GM23338 (cell line): ENCODE measurements at regions not wholly inside any gene's neighbourhood (a gene's known extent, or its start where the extent isn't known, plus 50 kb on each side); places are given as distances from the start of the nearest gene placed in this dataset.

Source experiments
- ATAC-seq: fragments of 200-7000 bp; cut with Tn5 transposase; 3 replicates; pipeline ENCODE4 v1.9.1; 2020
- DNase-seq: peaks from one replicate; pipeline ENCODE4 v3.0.0-alpha.2; 2015; ENCODE audit warnings: low spot score
- H2AFZ ChIP-seq: fragments of 200-600 bp; sonication (generic); 2 replicates; pipeline ENCODE4 v1.8.0; 2016; ENCODE audit warnings: antibody characterized with exemption, mild to moderate bottlenecking, moderate library complexity
- H3F3A ChIP-seq: fragments of 200-600 bp; sonication (generic); replicated peaks from 2 replicates; pipeline ENCODE4 v1.8.0; 2017; ENCODE audit warnings: antibody characterized with exemption, mixed run types, low read depth
- H3K27ac ChIP-seq: fragments of 200-600 bp; sonication (generic); 2 replicates; pipeline ENCODE4 v1.6.1; 2016; ENCODE audit warnings: low read depth
- H3K27me3 ChIP-seq: fragments of 200-600 bp; sonication (generic); 2 replicates; pipeline ENCODE4 v1.8.0; 2016; ENCODE audit warnings: mild to moderate bottlenecking, mixed run types, moderate library complexity; ENCODE audit not compliant: insufficient read depth
- H3K36me3 ChIP-seq: fragments of 200-600 bp; sonication (generic); 2 replicates; pipeline ENCODE4 v1.8.0; 2016; ENCODE audit warnings: mild to moderate bottlenecking; ENCODE audit not compliant: insufficient read depth
- H3K4me1 ChIP-seq: fragments of 200-600 bp; sonication (generic); 2 replicates; pipeline ENCODE4 v1.8.0; 2016; ENCODE audit warnings: mild to moderate bottlenecking, moderate library complexity; ENCODE audit not compliant: insufficient read depth
- H3K4me2 ChIP-seq: fragments of 200-600 bp; sonication (generic); 2 replicates; pipeline ENCODE4 v1.7.1; 2017; ENCODE audit warnings: mixed run types
- H3K4me3 ChIP-seq: fragments of 200-600 bp; sonication (generic); 2 replicates; pipeline ENCODE4 v1.6.1; 2016; ENCODE audit warnings: mixed run types
- H3K79me2 ChIP-seq: fragments of 200-600 bp; sonication (generic); replicated peaks from 2 replicates; pipeline ENCODE4 v1.8.0; 2017; ENCODE audit warnings: mild to moderate bottlenecking; ENCODE audit not compliant: insufficient read depth
- H3K9me2 ChIP-seq: fragments of 200-600 bp; sonication (generic); 2 replicates; pipeline ENCODE4 v1.8.0; 2017; ENCODE audit not compliant: insufficient read depth
- H4K20me1 ChIP-seq: fragments of 200-600 bp; sonication (generic); replicated peaks from 2 replicates; pipeline ENCODE4 v1.8.0; 2017; ENCODE audit warnings: mild to moderate bottlenecking; ENCODE audit not compliant: insufficient read depth
- H3K27ac Mint-ChIP-seq: 2 replicates; pipeline ENCODE4 v1.8.0; 2020; ENCODE audit warnings: inconsistent platforms, mild to moderate bottlenecking, moderate library complexity, mixed read lengths
- H3K27me3 Mint-ChIP-seq: 3 replicates; pipeline ENCODE4 v1.8.0; 2022; ENCODE audit warnings: low read depth, mild to moderate bottlenecking, moderate library complexity, mixed read lengths, inconsistent platforms; ENCODE audit not compliant: insufficient read depth, poor library complexity
- H3K36me3 Mint-ChIP-seq: 3 replicates; pipeline ENCODE4 v1.8.0; 2021; ENCODE audit warnings: low read depth, mild to moderate bottlenecking, inconsistent platforms, moderate library complexity, mixed read lengths
- H3K4me1 Mint-ChIP-seq: 3 replicates; pipeline ENCODE4 v1.8.0; 2020; ENCODE audit warnings: mild to moderate bottlenecking, inconsistent platforms, mixed read lengths
- H3K4me3 Mint-ChIP-seq: 3 replicates; pipeline ENCODE4 v1.8.0; 2021; ENCODE audit warnings: moderate library complexity, mild to moderate bottlenecking, inconsistent platforms, mixed read lengths
- H3K9me3 Mint-ChIP-seq: 3 replicates; pipeline ENCODE4 v1.8.0; 2020; ENCODE audit warnings: moderate library complexity, mild to moderate bottlenecking, inconsistent platforms, mixed read lengths
- CREB1 ChIP-seq: fragments of 250-450 bp; sonication (Bioruptor Pico); IDR thresholded peaks from 2 replicates; pipeline ENCODE4 v1.5.0; 2020; ENCODE audit warnings: low read depth, mild to moderate bottlenecking, moderate library complexity
- EZH2 ChIP-seq: fragments of 200-600 bp; sonication (generic); IDR thresholded peaks from one replicate; pipeline ENCODE4 v1.8.0; 2017; ENCODE audit warnings: antibody characterized with exemption, mild to moderate bottlenecking, low read depth; ENCODE audit not compliant: unreplicated experiment
- EZH2phosphoT487 ChIP-seq: fragments of 200-600 bp; sonication (generic); IDR thresholded peaks from one replicate; pipeline ENCODE4 v1.8.1; 2018; ENCODE audit warnings: antibody characterized with exemption; ENCODE audit not compliant: unreplicated experiment
- JUNB ChIP-seq: IDR thresholded peaks from one replicate; pipeline ENCODE4 v1.6.1; 2016; ENCODE audit warnings: antibody characterized with exemption; ENCODE audit not compliant: unreplicated experiment
- NANOG ChIP-seq: IDR thresholded peaks from 2 replicates; pipeline ENCODE4 v1.6.1; 2016; ENCODE audit warnings: antibody characterized with exemption, borderline replicate concordance
- POLR2AphosphoS5 ChIP-seq: IDR thresholded peaks from 2 replicates; pipeline ENCODE4 v1.6.1; 2016; ENCODE audit warnings: antibody characterized with exemption, low read depth
- REST ChIP-seq: IDR thresholded peaks from one replicate; pipeline ENCODE4 v1.6.1; 2018; ENCODE audit warnings: antibody characterized with exemption; ENCODE audit not compliant: unreplicated experiment
- STAT1 ChIP-seq: IDR thresholded peaks from one replicate; pipeline ENCODE4 v1.6.1; 2016; ENCODE audit warnings: antibody characterized with exemption; ENCODE audit not compliant: unreplicated experiment
- ZNF114 ChIP-seq: fragments of 250-450 bp; sonication (Bioruptor Pico); IDR thresholded peaks from 2 replicates; pipeline ENCODE4 v1.5.0; 2020; ENCODE audit warnings: mild to moderate bottlenecking, moderate library complexity
- ZNF331 ChIP-seq: fragments of 250-450 bp; sonication (Bioruptor Pico); IDR thresholded peaks from 2 replicates; pipeline ENCODE4 v1.5.0; 2020; ENCODE audit warnings: low read depth, mild to moderate bottlenecking, moderate library complexity
- ZNF462 ChIP-seq: fragments of 250-450 bp; sonication (Bioruptor Pico); IDR thresholded peaks from 2 replicates; pipeline ENCODE4 v1.5.0; 2020; ENCODE audit warnings: mild to moderate bottlenecking, moderate library complexity
- TF ChIP-seq, protein P1 (sequence below), 2 experiments: fragments of 200-600 bp in 1 of 2; sonication (generic) in 1 of 2; conservative IDR thresholded peaks; 2 replicates each; pipeline versions ENCODE4 v1.5.1 to v1.6.1; 2016 to 2017; ENCODE audit warnings: antibody characterized with exemption in 2 of 2, low read depth in 2 of 2, mild to moderate bottlenecking in 2 of 2, moderate library complexity in 1 of 2
- TF ChIP-seq, protein P2 (sequence below): IDR thresholded peaks from 2 replicates; pipeline ENCODE4 v1.6.1; 2016; ENCODE audit warnings: antibody characterized with exemption

- Histone ChIP-seq H3K27me3 (no peaks in the 10 kb centered on the region), H4K20me1 (no peaks in the 10 kb centered on the region), H3K4me3 (no peak overlapping the region), H3K27ac (no peak overlapping the region), H3K9me2 (peaks cover 4% of the 10 kb centered on the region; the same call in 1 of the 2 replicates), H3F3A (no peaks in the 10 kb centered on the region), H3K4me2 (no peak overlapping the region), H3K36me3 (no peaks in the 10 kb centered on the region), H3K79me2 (no peaks in the 10 kb centered on the region), H2AFZ (no peak overlapping the region), H3K4me1 (peaks cover 11% of the 10 kb centered on the region)
- Mint-ChIP-seq H3K27ac (no peak overlapping the region), H3K9me3 (no peaks in the 10 kb centered on the region), H3K4me1 (peaks cover 29% of the 10 kb centered on the region), H3K36me3 (no peaks in the 10 kb centered on the region), H3K27me3 (peaks cover 11% of the 10 kb centered on the region), H3K4me3 (no peak overlapping the region)
- TF ChIP-seq ZNF331 (CRISPR knock-in tag) (no peak), EZH2phosphoT487 (no peak), REST (no peak), ZNF114 (CRISPR knock-in tag) (no peak), ZNF462 (CRISPR knock-in tag) (no peak), NANOG (no peak), JUNB (no peak), STAT1 (no peak), POLR2AphosphoS5 (no peak), CREB1 (CRISPR knock-in tag) (no peak), EZH2 (no peak)
- TF ChIP-seq, protein P1, sequence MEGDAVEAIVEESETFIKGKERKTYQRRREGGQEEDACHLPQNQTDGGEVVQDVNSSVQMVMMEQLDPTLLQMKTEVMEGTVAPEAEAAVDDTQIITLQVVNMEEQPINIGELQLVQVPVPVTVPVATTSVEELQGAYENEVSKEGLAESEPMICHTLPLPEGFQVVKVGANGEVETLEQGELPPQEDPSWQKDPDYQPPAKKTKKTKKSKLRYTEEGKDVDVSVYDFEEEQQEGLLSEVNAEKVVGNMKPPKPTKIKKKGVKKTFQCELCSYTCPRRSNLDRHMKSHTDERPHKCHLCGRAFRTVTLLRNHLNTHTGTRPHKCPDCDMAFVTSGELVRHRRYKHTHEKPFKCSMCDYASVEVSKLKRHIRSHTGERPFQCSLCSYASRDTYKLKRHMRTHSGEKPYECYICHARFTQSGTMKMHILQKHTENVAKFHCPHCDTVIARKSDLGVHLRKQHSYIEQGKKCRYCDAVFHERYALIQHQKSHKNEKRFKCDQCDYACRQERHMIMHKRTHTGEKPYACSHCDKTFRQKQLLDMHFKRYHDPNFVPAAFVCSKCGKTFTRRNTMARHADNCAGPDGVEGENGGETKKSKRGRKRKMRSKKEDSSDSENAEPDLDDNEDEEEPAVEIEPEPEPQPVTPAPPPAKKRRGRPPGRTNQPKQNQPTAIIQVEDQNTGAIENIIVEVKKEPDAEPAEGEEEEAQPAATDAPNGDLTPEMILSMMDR (conservative IDR thresholded peaks at IDR 0.05; ENCODE audit: low read depth in 2 of 2), result no peak
- TF ChIP-seq, protein P2, sequence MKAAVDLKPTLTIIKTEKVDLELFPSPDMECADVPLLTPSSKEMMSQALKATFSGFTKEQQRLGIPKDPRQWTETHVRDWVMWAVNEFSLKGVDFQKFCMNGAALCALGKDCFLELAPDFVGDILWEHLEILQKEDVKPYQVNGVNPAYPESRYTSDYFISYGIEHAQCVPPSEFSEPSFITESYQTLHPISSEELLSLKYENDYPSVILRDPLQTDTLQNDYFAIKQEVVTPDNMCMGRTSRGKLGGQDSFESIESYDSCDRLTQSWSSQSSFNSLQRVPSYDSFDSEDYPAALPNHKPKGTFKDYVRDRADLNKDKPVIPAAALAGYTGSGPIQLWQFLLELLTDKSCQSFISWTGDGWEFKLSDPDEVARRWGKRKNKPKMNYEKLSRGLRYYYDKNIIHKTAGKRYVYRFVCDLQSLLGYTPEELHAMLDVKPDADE, result no peak
- DNase-seq, result no peak
- ATAC-seq, result no peak
These were observed 167.8 kb upstream of the NCAM1 start for GRCh38 chr11:112793416-112793815.
